ENCODE measurements at regions not wholly inside any gene's neighbourhood (a gene's known extent, or its start where the extent isn't known, plus 50 kb on each side); places are given as distances from the start of the nearest gene placed in this dataset.
A peak's percentile ranks its signal among the peaks of the same experiment; 100 is the strongest.

DNA sequence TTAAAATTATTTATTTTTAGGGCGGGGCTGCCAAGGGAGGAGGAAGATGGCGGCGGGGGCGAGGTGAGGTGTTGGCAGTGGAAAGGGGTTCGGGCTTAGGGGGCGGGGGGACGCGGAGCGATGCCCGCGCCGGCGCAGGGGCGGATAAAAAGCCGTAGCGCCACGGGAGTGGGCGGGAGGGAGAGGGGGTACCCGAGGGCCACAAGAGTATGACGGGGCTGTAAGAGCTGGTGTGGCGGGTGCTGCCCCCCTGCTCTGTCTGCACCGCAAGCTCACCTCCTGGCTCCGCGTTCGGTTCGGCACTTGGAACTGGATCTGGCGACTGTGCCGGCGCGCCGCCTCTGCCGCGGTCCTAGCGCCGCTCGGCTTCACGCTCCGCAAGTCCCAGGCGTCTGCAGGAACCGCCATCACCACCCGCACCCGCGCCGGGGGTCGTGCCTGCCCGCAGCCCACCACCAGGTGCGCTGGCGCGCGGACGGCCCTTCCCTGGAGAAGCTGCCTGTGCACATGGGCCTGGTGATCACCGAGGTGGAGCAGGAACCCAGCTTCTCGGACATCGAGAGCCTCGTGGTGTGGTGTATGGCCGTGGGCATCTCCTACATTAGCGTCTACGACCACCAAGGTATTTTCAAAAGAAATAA is 265.2 kb upstream of the SGCG start:
- no peak overlapping the region for H2BK120ac ChIP-seq (replicated peaks; ENCODE audit: low read depth, low read length)
- H4K8ac ChIP-seq (ENCODE audit: extremely low read depth, insufficient read depth, low read length): peak overlapping the region; percentile 95
- ChIA-PET CTCF (ENCODE audit: partially characterized antibody) (no interaction called here), POLR2A (ENCODE audit: partially characterized antibody) (interaction anchor here (0.8 to 1.0 kb wide), 2 partner anchors 10 to 43 kb away, joined by 3 read pairs; no protein-coding TSS in a partner anchor)
- H2BK15ac ChIP-seq (ENCODE audit: low read length): no peak overlapping the region
- H4K91ac ChIP-seq (replicated peaks; ENCODE audit: insufficient read length, low read length): peak overlapping the region; percentile 54
- H4K20me1 ChIP-seq (replicated peaks in 1 of 2; ENCODE audit: control insufficient read depth in 1 of 2, insufficient read depth in 2 of 2, low read length in 2 of 2): no peaks in the 10 kb centered on the region
- H4K5ac ChIP-seq (ENCODE audit: insufficient read length, low read depth, low read length): peak overlapping the region; percentile 86
- peak; percentile 66 to 84 for DNase-seq (ENCODE audit: low read depth in 1 of 2, low spot score in 2 of 2)
- peaks cover 0 to 5% (median 0%) of the 10 kb centered on the region in 4 experiments; a peak in 1 of 7 replicates for H3K4me1 ChIP-seq (replicated peaks in 1 of 4; ENCODE audit: control insufficient read depth in 3 of 4, insufficient read depth in 4 of 4, low read length in 3 of 4)
- peak overlapping the region; percentile 52 to 71 (median 58) for H3K4me3 ChIP-seq (ENCODE audit: extremely low read depth in 1 of 4, insufficient read depth in 2 of 4, low read depth in 3 of 4, low read length in 4 of 4)
- no peaks in the 10 kb centered on the region for H3K79me1 ChIP-seq (ENCODE audit: low read depth, low read length)
- H3K4me2 ChIP-seq (ENCODE audit: insufficient read depth in 1 of 2, low read depth in 2 of 2, low read length in 2 of 2): peak overlapping the region; percentile 72 to 80
- H3K36me3 ChIP-seq (ENCODE audit: control insufficient read depth in 2 of 4, insufficient read depth in 4 of 4, low read length in 3 of 4): no peaks in the 10 kb centered on the region
- H3K9me3 ChIP-seq (ENCODE audit: insufficient read depth in 2 of 2, low read depth in 1 of 2, low read length in 1 of 2): no peaks in the 10 kb centered on the region
- no peak overlapping the region for H3K14ac ChIP-seq (ENCODE audit: insufficient read length)
- H3K56ac ChIP-seq (replicated peaks; ENCODE audit: insufficient read length, low read depth, low read length): peak overlapping the region; percentile 59
- H3K23me2 ChIP-seq (ENCODE audit: low read depth, low read length): peaks cover 2% of the 10 kb centered on the region; the same call in 1 of the 2 replicates
- no peak overlapping the region for H2BK12ac ChIP-seq (ENCODE audit: low read depth, low read length)
- no peak overlapping the region for H2AK5ac ChIP-seq (ENCODE audit: low read depth, low read length)
- H3K18ac ChIP-seq (ENCODE audit: extremely low read depth, low read length): no peak overlapping the region; the same call in 1 of the 2 replicates
- H3K79me2 ChIP-seq (ENCODE audit: control insufficient read depth in 1 of 2, insufficient read depth in 2 of 2, low read length in 2 of 2): no peaks in the 10 kb centered on the region
- H3K9ac ChIP-seq (replicated peaks in 1 of 4; ENCODE audit: extremely low read depth in 1 of 4, low read depth in 3 of 4, low read length in 3 of 4): peak overlapping the region in 3 of 4 experiments; percentile 63 to 76 (median 72); a peak in 6 of 7 replicates
- H3K23ac ChIP-seq (ENCODE audit: insufficient read length): no peak overlapping the region
- peak overlapping the region; percentile 88 for H2AFZ ChIP-seq (ENCODE audit: low read length)
- FAIRE-seq: no peak
- no peak overlapping the region for H2BK20ac ChIP-seq (ENCODE audit: low read length)
- H3K27me3 ChIP-seq (replicated peaks in 1 of 4; ENCODE audit: control insufficient read depth in 3 of 4, extremely low read depth in 1 of 4, insufficient read depth in 3 of 4, low read length in 3 of 4): no peaks in the 10 kb centered on the region
- no peak overlapping the region for H3K4ac ChIP-seq (replicated peaks; ENCODE audit: insufficient read length, low read depth, low read length)
- H2BK5ac ChIP-seq (ENCODE audit: low read depth, low read length): no peak overlapping the region; the same call in 1 of the 2 replicates
- 3% methylated on average over 24 of the region's 58 CpGs; no CpG with 5 or more reads in 1 of the 2 experiments for WGBS, 2 experiments (ENCODE audit: extremely low coverage in 1 of 2, insufficient coverage in 1 of 2, insufficient read length in 1 of 2, insufficient replicate concordance in 2 of 2, low coverage in 1 of 2, low lambda C conversion rate in 2 of 2, missing lambda C conversion rate in 1 of 2)
- H3K27ac ChIP-seq (ENCODE audit: low read depth, low read length): no peak overlapping the region; the same call in 1 of the 2 replicates
- TF ChIP-seq, protein P1, sequence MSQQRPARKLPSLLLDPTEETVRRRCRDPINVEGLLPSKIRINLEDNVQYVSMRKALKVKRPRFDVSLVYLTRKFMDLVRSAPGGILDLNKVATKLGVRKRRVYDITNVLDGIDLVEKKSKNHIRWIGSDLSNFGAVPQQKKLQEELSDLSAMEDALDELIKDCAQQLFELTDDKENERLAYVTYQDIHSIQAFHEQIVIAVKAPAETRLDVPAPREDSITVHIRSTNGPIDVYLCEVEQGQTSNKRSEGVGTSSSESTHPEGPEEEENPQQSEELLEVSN (IDR thresholded peaks at IDR 0.05): peak; percentile 36; the same call in 1 of the 2 replicates
- no peak for TF ChIP-seq EZH2 (IDR thresholded peaks at IDR 0.05; ENCODE audit: low read depth, low read length, severe bottlenecking)
- peak; percentile 56; the same call in 1 of the 2 replicates for TF ChIP-seq TBP (IDR thresholded peaks at IDR 0.05; ENCODE audit: low read depth, low read length)
- TF ChIP-seq SP1 (IDR thresholded peaks at IDR 0.05; ENCODE audit: low read depth, low read length): no peak
- TF ChIP-seq FOSL1 (IDR thresholded peaks at IDR 0.05; ENCODE audit: insufficient read depth, low read depth, low read length): peak; percentile 95
- TF ChIP-seq CREB1 (IDR thresholded peaks at IDR 0.05): peak; percentile 58; the same call in 1 of the 2 replicates
- peak; percentile 77; the same call in 1 of the 2 replicates for TF ChIP-seq POLR2AphosphoS5 (IDR thresholded peaks at IDR 0.05; ENCODE audit: low read depth, low read length)
- TF ChIP-seq EGR1 (IDR thresholded peaks at IDR 0.05; ENCODE audit: borderline replicate concordance, low read depth, low read length): peak; percentile 18; the same call in 1 of the 2 replicates
- TF ChIP-seq HDAC2 (IDR thresholded peaks at IDR 0.05; ENCODE audit: borderline replicate concordance in 1 of 2, low read depth in 2 of 2, low read length in 2 of 2): no peak
- no peak for TF ChIP-seq KDM5A (IDR thresholded peaks at IDR 0.05; ENCODE audit: low read length)
- TF ChIP-seq ZNF274 (IDR thresholded peaks at IDR 0.05; ENCODE audit: borderline replicate concordance, extremely low read depth, low read length): no peak
- TF ChIP-seq NANOG (IDR thresholded peaks at IDR 0.05; ENCODE audit: insufficient read depth, low read depth, low read length, poor library complexity, severe bottlenecking): peak; percentile 18
